IMR-90 (cell line): ENCODE measurements at regions not wholly inside any gene's neighbourhood (a gene's known extent, or its start where the extent isn't known, plus 50 kb on each side); places are given as distances from the start of the nearest gene placed in this dataset.

Experiments
- ATAC-seq: fragments of 200-7000 bp; cut with Tn5 transposase; 2 replicates; pipeline ENCODE4 v1.9.1; 2020; ENCODE audit warnings: low read depth, mild to moderate bottlenecking, moderate library complexity
- BruUV-seq: library from RNA; stranded (reverse); fragments of 400-500 nt; replicated peaks from 2 replicates; lab custom pipeline; 2021; lab: Mats Ljungman, UMichigan
- CTCF ChIA-PET: fragments of 300-600 bp; formaldehyde crosslinking; extraction: SDS; loops from one replicate; lab custom pipeline; 2021; ENCODE audit warnings: antibody characterized with exemption; lab: Yijun Ruan, JAX
- POLR2A ChIA-PET: fragments of 300-600 bp; sonication (Branson Sonifier 250); formaldehyde crosslinking; loops from one replicate; lab custom pipeline; 2022; ENCODE audit warnings: antibody characterized with exemption; ENCODE audit not compliant: unreplicated experiment; lab: Charles Lee
- DNase-seq: peaks from one replicate; pipeline ENCODE4 v3.0.0; 2013
- H2AFZ ChIP-seq: replicated peaks from 2 replicates; pipeline ENCODE3; 2013; ENCODE audit warnings: low read length, mild to moderate bottlenecking; ENCODE audit not compliant: poor library complexity
- H2AK5ac ChIP-seq: 2 replicates; pipeline ENCODE4 v1.6.1; 2013; ENCODE audit warnings: low read depth, low read length, inconsistent platforms
- H2AK9ac ChIP-seq: replicated peaks from 2 replicates; pipeline ENCODE3; 2013; ENCODE audit warnings: mild to moderate bottlenecking, low read depth, low read length, moderate library complexity; ENCODE audit not compliant: poor library complexity
- H2BK120ac ChIP-seq: 2 replicates; pipeline ENCODE4 v1.6.1; 2013; ENCODE audit warnings: low read depth, low read length, inconsistent platforms
- H2BK15ac ChIP-seq: 3 replicates; pipeline ENCODE4 v1.6.1; 2013; ENCODE audit warnings: low read depth, low read length, inconsistent platforms
- H2BK20ac ChIP-seq: 2 replicates; pipeline ENCODE4 v1.6.1; 2013; ENCODE audit warnings: low read depth, mild to moderate bottlenecking, inconsistent platforms, low read length, moderate library complexity
- H2BK5ac ChIP-seq: 2 replicates; pipeline ENCODE4 v1.6.1; 2013; ENCODE audit warnings: mild to moderate bottlenecking, low read depth, low read length, inconsistent platforms; ENCODE audit not compliant: poor library complexity, severe bottlenecking
- H3K14ac ChIP-seq: replicated peaks from 2 replicates; pipeline ENCODE4 v1.6.1; 2013; ENCODE audit warnings: low read depth, low read length, inconsistent platforms
- H3K18ac ChIP-seq: 2 replicates; pipeline ENCODE4 v1.6.1; 2013; ENCODE audit warnings: low read depth, low read length, control low read depth
- H3K23ac ChIP-seq: 2 replicates; pipeline ENCODE4 v1.6.1; 2013; ENCODE audit warnings: low read depth, low read length, inconsistent platforms
- H3K27ac ChIP-seq: 2 replicates; pipeline ENCODE4 v1.5.1; 2013; ENCODE audit warnings: mild to moderate bottlenecking, control low read depth, low read length; ENCODE audit not compliant: insufficient read depth
- H3K27me3 ChIP-seq: 2 replicates; pipeline ENCODE4 v1.6.1; 2013; ENCODE audit warnings: low read length; ENCODE audit not compliant: control insufficient read depth, insufficient read depth
- H3K36me3 ChIP-seq: 2 replicates; pipeline ENCODE4 v1.6.1; 2013; ENCODE audit warnings: low read length, mixed read lengths; ENCODE audit not compliant: control insufficient read depth, insufficient read depth
- H3K4ac ChIP-seq: 2 replicates; pipeline ENCODE4 v1.6.1; 2013; ENCODE audit warnings: low read depth, low read length, inconsistent platforms
- H3K4me1 ChIP-seq: 2 replicates; pipeline ENCODE4 v1.6.1; 2013; ENCODE audit warnings: low read length, mixed read lengths; ENCODE audit not compliant: control insufficient read depth, insufficient read depth
- H3K4me2 ChIP-seq: 2 replicates; pipeline ENCODE4 v1.6.1; 2013; ENCODE audit warnings: low read depth, mild to moderate bottlenecking, control low read depth, low read length, moderate library complexity
- H3K4me3 ChIP-seq: 2 replicates; pipeline ENCODE4 v1.5.1; 2013; ENCODE audit warnings: low read depth, mild to moderate bottlenecking, control low read depth, low read length, moderate library complexity; ENCODE audit not compliant: insufficient read depth
- H3K56ac ChIP-seq: 2 replicates; pipeline ENCODE4 v1.6.1; 2013; ENCODE audit warnings: low read length, inconsistent platforms; ENCODE audit not compliant: insufficient read depth; ENCODE audit errors: extremely low read depth
- H3K79me1 ChIP-seq, 2 experiments: 2 replicates each; pipeline ENCODE4 v1.6.1; 2013; ENCODE audit warnings: low read length in 2 of 2, inconsistent platforms in 1 of 2, low read depth in 1 of 2
- H3K9ac ChIP-seq: 2 replicates; pipeline ENCODE4 v1.6.1; 2013; ENCODE audit warnings: low read depth, low read length, control low read depth
- H3K9me1 ChIP-seq: 2 replicates; pipeline ENCODE4 v1.6.1; 2013; ENCODE audit warnings: low read length, inconsistent platforms; ENCODE audit not compliant: insufficient read depth
- H3K9me3 ChIP-seq: 2 replicates; pipeline ENCODE4 v1.6.1; 2013; ENCODE audit warnings: low read length; ENCODE audit not compliant: control insufficient read depth, insufficient read depth
- H4K20me1 ChIP-seq: 2 replicates; pipeline ENCODE4 v1.6.1; 2013; ENCODE audit warnings: low read length, inconsistent platforms; ENCODE audit not compliant: insufficient read depth
- H4K5ac ChIP-seq: 2 replicates; pipeline ENCODE4 v1.6.1; 2013; ENCODE audit warnings: mild to moderate bottlenecking, low read depth, low read length, control low read depth
- H4K8ac ChIP-seq, 2 experiments: 2 replicates each; pipeline ENCODE4 v1.6.1; 2013; ENCODE audit warnings: low read depth in 2 of 2, low read length in 2 of 2, control low read depth in 1 of 2, inconsistent platforms in 1 of 2
- H4K91ac ChIP-seq: 2 replicates; pipeline ENCODE4 v1.6.1; 2013; ENCODE audit warnings: low read depth, low read length, inconsistent platforms; ENCODE audit not compliant: insufficient read depth
- BHLHE40 ChIP-seq: fragments of 150-350 bp; IDR thresholded peaks from 2 replicates; pipeline ENCODE4 v1.6.1; 2016; ENCODE audit warnings: mild to moderate bottlenecking, low read depth, low read length
- CEBPB ChIP-seq: IDR thresholded peaks from 2 replicates; pipeline ENCODE4 v1.6.1; 2012; ENCODE audit warnings: low read depth, low read length, improper control_type of control experiment
- ELK1 ChIP-seq: fragments of 150-350 bp; IDR thresholded peaks from 2 replicates; pipeline ENCODE4 v1.6.1; 2016; ENCODE audit warnings: low read depth, mild to moderate bottlenecking, low read length, moderate library complexity, borderline replicate concordance
- FOS ChIP-seq: fragments of 150-350 bp; IDR thresholded peaks from 2 replicates; pipeline ENCODE4 v1.6.1; 2016; ENCODE audit warnings: low read depth, low read length
- MAZ ChIP-seq: IDR thresholded peaks from 2 replicates; pipeline ENCODE4 v1.6.1; 2012; ENCODE audit warnings: low read depth, mild to moderate bottlenecking, low read length, improper control_type of control experiment, moderate library complexity, borderline replicate concordance
- NFE2L2 ChIP-seq: fragments of 150-350 bp; IDR thresholded peaks from 2 replicates; pipeline ENCODE4 v1.6.1; 2016; ENCODE audit warnings: low read depth, mild to moderate bottlenecking, low read length
- RCOR1 ChIP-seq: IDR thresholded peaks from 2 replicates; pipeline ENCODE4 v1.6.1; 2012; ENCODE audit warnings: mild to moderate bottlenecking, low read length, improper control_type of control experiment; ENCODE audit not compliant: insufficient replicate concordance
- RFX5 ChIP-seq: IDR thresholded peaks from 2 replicates; pipeline ENCODE4 v1.8.0; 2012; ENCODE audit warnings: low read depth, mild to moderate bottlenecking, low read length, moderate library complexity
- WGBS, 2 experiments: methylation state at CpG; one replicate each; pipeline versions ENCODE4 v1.1.5 to v1.1.7; 2013; ENCODE audit warnings: missing lambda C conversion rate in 2 of 2; ENCODE audit not compliant: insufficient read length in 1 of 2; ENCODE audit errors: extremely low coverage in 2 of 2; 5-methylcytosine and 5-hydroxymethylcytosine counted together
- dilution Hi-C: fragments of 300-500 bp; cut with HindIII; formaldehyde crosslinking; loops from one replicate; pipeline ENCODE4 v1.14.3; 2018; ENCODE audit warnings: low sequenced_read_pairs; ENCODE audit not compliant: unreplicated experiment
- in situ Hi-C: fragments of 300-500 bp; cut with MboI; formaldehyde crosslinking; loops from 3 replicates; pipeline ENCODE4 v1.14.3; 2019; ENCODE audit warnings: low sequenced_read_pairs, inconsistent platforms, mixed read lengths
- intact Hi-C: fragments of 100-400 bp; cut with micrococcal nuclease; formaldehyde crosslinking; loops from 2 replicates; pipeline ENCODE4 v1.10.0; 2022
- TF ChIP-seq, protein P1 (sequence below): fragments of 150-350 bp; IDR thresholded peaks from 2 replicates; pipeline ENCODE4 v1.6.1; 2017; ENCODE audit warnings: mild to moderate bottlenecking, antibody characterized with exemption, low read length, low read depth

DNA sequence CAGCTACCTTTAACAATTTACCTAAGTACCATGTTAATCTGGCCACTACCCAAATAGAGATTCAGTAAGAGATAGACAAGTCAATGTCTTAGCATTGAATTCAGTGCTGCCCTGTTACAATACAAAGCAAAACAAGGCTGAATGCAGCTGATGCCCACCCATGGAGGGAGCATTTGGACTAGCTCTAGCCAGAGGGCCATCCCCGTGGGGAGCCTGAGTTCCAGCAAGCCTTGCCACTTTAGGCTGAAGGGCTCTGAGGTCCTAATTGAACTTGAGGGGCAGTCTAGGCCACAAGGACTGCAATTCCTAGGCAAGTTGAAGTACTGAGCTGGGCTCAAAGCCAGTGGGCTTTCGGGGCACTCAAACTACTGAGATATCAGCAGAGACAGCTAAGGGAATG is 265.9 kb downstream of the EFHB start:
- Histone ChIP-seq H3K4ac (no peak overlapping the region), H4K20me1 (no peaks in the 10 kb centered on the region), H2AFZ (no peak overlapping the region), H2BK5ac (no peak overlapping the region), H2AK5ac (no peak overlapping the region), H3K36me3 (no peaks in the 10 kb centered on the region), H2BK120ac (no peak overlapping the region), H3K9me1 (no peaks in the 10 kb centered on the region), H4K91ac (no peak overlapping the region), H4K5ac (no peak overlapping the region), H3K14ac (no peak overlapping the region), H3K79me1 (no peaks in the 10 kb centered on the region), H3K56ac (no peak overlapping the region), H3K23ac (no peak overlapping the region), H3K27ac (no peak overlapping the region), H2BK20ac (no peak overlapping the region), H3K27me3 (no peaks in the 10 kb centered on the region), H3K9me3 (peaks cover 22% of the 10 kb centered on the region), H3K4me2 (no peak overlapping the region), H3K18ac (no peak overlapping the region), H3K4me1 (no peaks in the 10 kb centered on the region), H2BK15ac (no peak overlapping the region), H3K4me3 (no peak overlapping the region), H4K8ac (no peak overlapping the region), H3K9ac (no peak overlapping the region), H2AK9ac (no peak overlapping the region)
- intact Hi-C loops (no loop called here), dilution Hi-C loops (no loop called here), in situ Hi-C loops (no loop called here)
- no peak for DNase-seq
- TF ChIP-seq FOS (no peak), RCOR1 (no peak), NFE2L2 (no peak), RFX5 (no peak), ELK1 (no peak), BHLHE40 (no peak), MAZ (no peak), CEBPB (no peak)
- TF ChIP-seq, protein P1, sequence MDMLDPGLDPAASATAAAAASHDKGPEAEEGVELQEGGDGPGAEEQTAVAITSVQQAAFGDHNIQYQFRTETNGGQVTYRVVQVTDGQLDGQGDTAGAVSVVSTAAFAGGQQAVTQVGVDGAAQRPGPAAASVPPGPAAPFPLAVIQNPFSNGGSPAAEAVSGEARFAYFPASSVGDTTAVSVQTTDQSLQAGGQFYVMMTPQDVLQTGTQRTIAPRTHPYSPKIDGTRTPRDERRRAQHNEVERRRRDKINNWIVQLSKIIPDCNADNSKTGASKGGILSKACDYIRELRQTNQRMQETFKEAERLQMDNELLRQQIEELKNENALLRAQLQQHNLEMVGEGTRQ, result no peak
- ChIA-PET POLR2A (no interaction called here), CTCF (no interaction called here)
- 0% methylated on average over 1 of the region's 2 CpGs; no CpG with 5 or more reads in 1 of the 2 experiments for WGBS, 2 experiments
- no TSS peak for BruUV-seq
- ATAC-seq, result no peak
